ENCODE measurements at regions not wholly inside any gene's neighbourhood (a gene's known extent, or its start where the extent isn't known, plus 50 kb on each side); places are given as distances from the start of the nearest gene placed in this dataset.
A peak's percentile ranks its signal among the peaks of the same experiment; 100 is the strongest.

DNA sequence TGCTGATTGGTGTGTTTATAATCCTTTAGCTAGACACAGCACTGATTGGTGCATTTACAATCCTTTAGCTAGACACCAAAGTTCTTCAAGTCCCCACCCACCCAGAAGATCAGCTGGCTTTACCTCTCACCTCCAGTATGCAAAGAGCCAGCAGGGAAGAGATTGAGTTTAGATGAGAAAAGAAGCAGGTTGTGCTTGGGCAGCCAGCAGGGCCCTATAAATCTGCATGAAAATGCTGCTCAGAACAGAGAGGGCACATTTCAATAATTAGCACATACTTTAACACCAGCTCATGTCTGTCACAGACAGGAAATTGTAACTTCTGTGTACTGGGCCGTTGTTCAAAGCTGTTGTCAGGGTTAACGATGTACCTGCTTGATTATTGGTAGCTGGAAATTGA is 1204.3 kb downstream of the UQCRFS1 start:
- H2BK120ac ChIP-seq (ENCODE audit: low read depth, low read length, poor library complexity, severe bottlenecking), result no peak overlapping the region
- H2AK5ac ChIP-seq (ENCODE audit: insufficient read length, low read length), result no peak overlapping the region
- H3K4me1 Mint-ChIP-seq, result peaks cover 6 to 13% of the 10 kb centered on the region in 2 experiments
- H3K4me3 Mint-ChIP-seq, result no peak overlapping the region
- H3K36me3 Mint-ChIP-seq (ENCODE audit: insufficient read depth in 1 of 3, low read depth in 3 of 3), result peaks cover 0 to 7% (median 2%) of the 10 kb centered on the region in 3 experiments; a peak in 3 of 7 replicates
- H3K23me2 ChIP-seq (ENCODE audit: insufficient read length, low read depth, low read length, poor library complexity, severe bottlenecking), result no peaks in the 10 kb centered on the region
- no peak overlapping the region for H3T11ph ChIP-seq (ENCODE audit: low read length)
- H3K79me1 ChIP-seq (ENCODE audit: insufficient read depth, low read depth, low read length, poor library complexity, severe bottlenecking), result no peaks in the 10 kb centered on the region
- no peaks in the 10 kb centered on the region for H3K79me2 ChIP-seq (ENCODE audit: insufficient read depth, low read length)
- DNase-seq, result no peak
- no peak overlapping the region for H3K23ac ChIP-seq (ENCODE audit: insufficient read length, low read depth, low read length)
- no peak overlapping the region for H4K5ac ChIP-seq (ENCODE audit: insufficient read length, low read depth, low read length)
- H3K4ac ChIP-seq (ENCODE audit: low read depth, low read length), result no peak overlapping the region
- WGBS (ENCODE audit: extremely low coverage, insufficient read length, low lambda C conversion rate), result no CpG with 5 or more reads among the region's 2 CpGs
- peaks cover 6 to 9% of the 10 kb centered on the region in 2 experiments; a peak in 3 of 5 replicates for H3K9me3 Mint-ChIP-seq
- H3K4me2 ChIP-seq (ENCODE audit: insufficient read depth, insufficient read length, low read length), result no peak overlapping the region
- no peak overlapping the region for H2AFZ ChIP-seq (ENCODE audit: low read length)
- H3K9me3 ChIP-seq (ENCODE audit: control insufficient read depth, low read depth, low read length), result no peaks in the 10 kb centered on the region
- no peak overlapping the region for H2BK5ac ChIP-seq (ENCODE audit: insufficient read length, low read length)
- H3K4me1 ChIP-seq (ENCODE audit: insufficient read depth, low read length), result no peaks in the 10 kb centered on the region
- no peak overlapping the region for H3K56ac ChIP-seq (ENCODE audit: insufficient read length, low read depth, low read length)
- peak overlapping the region; percentile 43; the same call in 1 of the 2 replicates for H3K14ac ChIP-seq (ENCODE audit: insufficient read depth, low read length)
- no peak overlapping the region for H3K9ac ChIP-seq (ENCODE audit: extremely low read depth, insufficient read length, low read length)
- H3K18ac ChIP-seq (ENCODE audit: insufficient read length, low read depth, low read length), result peak overlapping the region; percentile 53
- no peak overlapping the region for H2BK20ac ChIP-seq (ENCODE audit: low read depth, low read length, poor library complexity, severe bottlenecking)
- no peaks in the 10 kb centered on the region for H4K20me1 ChIP-seq (ENCODE audit: control insufficient read depth, insufficient read depth, insufficient read length)
- no peak overlapping the region for H2BK15ac ChIP-seq (ENCODE audit: low read depth, low read length)
- H2BK12ac ChIP-seq (ENCODE audit: insufficient read length, low read depth, low read length), result no peak overlapping the region
- TF ChIP-seq, protein P1, sequence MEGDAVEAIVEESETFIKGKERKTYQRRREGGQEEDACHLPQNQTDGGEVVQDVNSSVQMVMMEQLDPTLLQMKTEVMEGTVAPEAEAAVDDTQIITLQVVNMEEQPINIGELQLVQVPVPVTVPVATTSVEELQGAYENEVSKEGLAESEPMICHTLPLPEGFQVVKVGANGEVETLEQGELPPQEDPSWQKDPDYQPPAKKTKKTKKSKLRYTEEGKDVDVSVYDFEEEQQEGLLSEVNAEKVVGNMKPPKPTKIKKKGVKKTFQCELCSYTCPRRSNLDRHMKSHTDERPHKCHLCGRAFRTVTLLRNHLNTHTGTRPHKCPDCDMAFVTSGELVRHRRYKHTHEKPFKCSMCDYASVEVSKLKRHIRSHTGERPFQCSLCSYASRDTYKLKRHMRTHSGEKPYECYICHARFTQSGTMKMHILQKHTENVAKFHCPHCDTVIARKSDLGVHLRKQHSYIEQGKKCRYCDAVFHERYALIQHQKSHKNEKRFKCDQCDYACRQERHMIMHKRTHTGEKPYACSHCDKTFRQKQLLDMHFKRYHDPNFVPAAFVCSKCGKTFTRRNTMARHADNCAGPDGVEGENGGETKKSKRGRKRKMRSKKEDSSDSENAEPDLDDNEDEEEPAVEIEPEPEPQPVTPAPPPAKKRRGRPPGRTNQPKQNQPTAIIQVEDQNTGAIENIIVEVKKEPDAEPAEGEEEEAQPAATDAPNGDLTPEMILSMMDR (conservative IDR thresholded peaks at IDR 0.05), result no peak
- H3K27ac Mint-ChIP-seq, result peak overlapping the region in 1 of 3 experiments; percentile 56; a peak in 1 of 7 replicates
- H3K27me3 Mint-ChIP-seq (ENCODE audit: low read depth), result no peaks in the 10 kb centered on the region
- H3K27ac ChIP-seq (ENCODE audit: insufficient read length, low read depth, low read length), result no peak overlapping the region
- no peak overlapping the region for H4K8ac ChIP-seq (replicated peaks; ENCODE audit: insufficient read length, low read depth, low read length)
- H3K27me3 ChIP-seq (ENCODE audit: insufficient read depth, low read length), result no peaks in the 10 kb centered on the region
- H4K91ac ChIP-seq (ENCODE audit: insufficient read length, low read depth, low read length), result no peak overlapping the region
